HFF-Myc (cell line): ENCODE measurements at regions not wholly inside any gene's neighbourhood (a gene's known extent, or its start where the extent isn't known, plus 50 kb on each side); places are given as distances from the start of the nearest gene placed in this dataset.

Source experiments
- DNase-seq: peaks from one replicate; pipeline ENCODE4 v3.0.0-alpha.2; 2011; ENCODE audit warnings: low read depth; ENCODE audit errors: extremely low read depth
- H3K4me3 ChIP-seq: replicated peaks from 2 replicates; pipeline ENCODE4 v1.5.1; 2011; ENCODE audit warnings: low read depth, mild to moderate bottlenecking, control low read depth, low read length
- CTCF ChIP-seq: IDR thresholded peaks from 2 replicates; pipeline ENCODE4 v1.5.1; 2012; ENCODE audit warnings: mild to moderate bottlenecking, low read depth, low read length, control low read depth; ENCODE audit errors: missing control alignments

- no peak for TF ChIP-seq CTCF
- no peak overlapping the region for H3K4me3 ChIP-seq
- DNase-seq = no peak
Observed at GRCh38 chr3:24933401-24933800, 438.8 kb upstream of the THRB start.

DNA sequence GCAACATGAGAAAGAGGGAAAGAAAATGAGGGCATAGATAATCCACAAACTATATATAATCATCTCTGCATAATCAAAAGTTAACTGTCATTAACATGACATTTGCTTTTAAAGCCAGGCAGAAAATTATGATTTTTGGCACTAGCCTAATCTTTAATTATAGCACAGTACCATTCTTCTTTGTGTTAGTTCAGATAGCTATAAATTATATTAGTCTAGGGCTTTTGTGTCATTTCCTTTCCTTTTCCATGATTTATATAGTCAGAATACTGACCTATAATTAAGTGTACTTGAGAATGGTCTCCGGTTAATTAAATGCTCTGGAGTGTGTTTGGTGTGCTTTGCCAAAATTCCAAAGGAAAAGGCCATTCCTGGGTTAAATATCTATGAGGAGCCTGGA lies 441.9 kb upstream of the THRB start:
- DNase-seq = no peak
- no peak for TF ChIP-seq CTCF
- H3K4me3 ChIP-seq = no peak overlapping the region

DNA sequence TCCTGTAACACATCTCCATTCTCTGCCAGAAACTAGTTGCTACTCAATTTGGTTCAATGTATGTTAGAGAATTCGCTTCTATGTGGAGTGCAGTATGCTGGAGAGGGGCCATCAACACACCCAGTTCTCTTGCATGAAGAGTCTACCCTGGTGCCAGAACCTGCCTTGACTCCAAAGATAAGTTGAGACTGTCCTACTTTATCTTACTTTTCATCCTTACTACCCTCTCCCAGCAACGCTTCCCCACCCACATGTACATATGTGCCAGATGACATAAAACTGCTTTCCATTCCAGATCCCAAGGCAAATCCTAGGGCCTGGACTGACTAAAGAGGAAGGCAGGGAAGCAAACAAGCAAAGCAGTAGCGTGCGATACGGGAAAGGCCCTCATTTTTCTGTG lies 442.6 kb upstream of the THRB start:
- no peak for TF ChIP-seq CTCF
- no peak for DNase-seq
- H3K4me3 ChIP-seq = no peak overlapping the region

GRCh38 chr3:24937780-24938179 lies 443.1 kb upstream of the THRB start:
- no peak for DNase-seq
- H3K4me3 ChIP-seq = no peak overlapping the region
- TF ChIP-seq CTCF = no peak

GRCh38 chr3:24943961-24944360 lies 449.3 kb upstream of the THRB start:
- TF ChIP-seq CTCF = no peak
- no peak for DNase-seq
- H3K4me3 ChIP-seq = no peak overlapping the region

DNA sequence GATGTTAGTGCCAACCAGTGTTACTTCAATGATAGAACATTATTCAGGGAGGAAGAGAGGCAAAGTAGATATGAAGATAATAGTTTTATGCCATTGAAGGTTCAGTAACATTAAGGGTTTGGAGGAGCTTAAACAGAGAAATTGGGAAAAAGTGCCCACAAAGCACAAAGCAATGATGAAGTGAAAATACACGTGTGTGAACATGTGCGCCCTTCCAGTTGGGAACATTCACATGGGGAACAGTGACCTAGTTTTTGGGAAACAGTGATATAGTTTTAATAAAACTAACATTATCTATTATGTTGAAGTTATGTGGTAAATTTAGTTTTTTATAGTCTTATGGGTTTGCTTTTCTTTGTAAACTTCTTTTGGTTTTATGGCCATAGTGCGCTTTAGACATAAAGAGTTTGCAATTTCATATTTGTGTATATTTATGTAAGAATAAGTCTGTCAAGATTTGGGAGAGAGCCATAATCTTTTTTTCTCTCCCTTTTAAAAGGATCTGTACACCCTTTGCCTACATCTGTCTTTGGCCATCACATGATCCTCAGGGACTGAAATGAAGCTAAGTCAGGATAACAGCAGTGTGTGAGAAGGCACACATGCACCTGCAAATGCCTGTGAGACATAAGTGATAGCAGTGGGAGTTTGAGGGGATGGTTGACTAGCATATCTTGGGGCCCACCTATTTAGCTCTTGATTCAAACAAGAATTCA lies 450.3 kb upstream of the THRB start:
- DNase-seq = no peak
- TF ChIP-seq CTCF = no peak
- H3K4me3 ChIP-seq = no peak overlapping the region

DNA sequence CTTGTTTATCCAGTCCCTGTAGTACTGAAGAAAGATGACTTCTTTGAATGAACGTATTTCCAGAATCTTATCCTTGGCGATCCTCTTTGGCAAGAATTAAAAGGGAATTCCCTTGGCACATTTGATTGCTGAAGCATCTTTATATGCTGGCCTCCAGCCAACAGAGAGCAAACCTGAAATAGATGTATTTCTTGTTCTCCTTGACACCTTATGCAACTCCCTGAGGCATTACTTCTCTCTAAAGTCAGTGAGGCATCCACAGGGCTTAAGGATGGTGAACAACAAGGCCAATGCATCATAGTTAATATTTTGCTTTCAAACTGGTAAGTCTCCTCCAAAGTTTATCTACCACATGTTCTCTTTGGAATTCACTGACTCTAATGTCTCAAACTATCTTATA lies 450.9 kb upstream of the THRB start:
- no peak for TF ChIP-seq CTCF
- no peak overlapping the region for H3K4me3 ChIP-seq
- DNase-seq = no peak
